Adrenal gland (tissue), 5 donors: ENCODE measurements at regions not wholly inside any gene's neighbourhood (a gene's known extent, or its start where the extent isn't known, plus 50 kb on each side); places are given as distances from the start of the nearest gene placed in this dataset.

Experiments
- POLR2A ChIP-seq, 2 donors: fragments of 450-650 bp; IDR thresholded peaks; one replicate each; pipeline ENCODE4 v1.6.1; 2017; ENCODE audit warnings: antibody characterized with exemption in 2 of 2, mild to moderate bottlenecking in 2 of 2, moderate library complexity in 1 of 2
- TF ChIP-seq, protein P1 (sequence below), 6 experiments: fragments of 450-650 bp in 4 of 6; fragments of 200-600 bp in 2 of 6; sonication (generic) in 1 of 6; IDR thresholded peaks; 1 replicate in 5 of 6; 2 replicates in 1 of 6; pipeline versions ENCODE4 v1.5.1 to v1.8.0; 2016 to 2021; ENCODE audit warnings: antibody characterized with exemption in 6 of 6, mild to moderate bottlenecking in 2 of 6, moderate library complexity in 1 of 6
- donor health status: DM: no; HTN: no; CAD: no.

GRCh38 chr6:77363702-77364101, 99.6 kb downstream of the HTR1B start:
- TF ChIP-seq, protein P1, sequence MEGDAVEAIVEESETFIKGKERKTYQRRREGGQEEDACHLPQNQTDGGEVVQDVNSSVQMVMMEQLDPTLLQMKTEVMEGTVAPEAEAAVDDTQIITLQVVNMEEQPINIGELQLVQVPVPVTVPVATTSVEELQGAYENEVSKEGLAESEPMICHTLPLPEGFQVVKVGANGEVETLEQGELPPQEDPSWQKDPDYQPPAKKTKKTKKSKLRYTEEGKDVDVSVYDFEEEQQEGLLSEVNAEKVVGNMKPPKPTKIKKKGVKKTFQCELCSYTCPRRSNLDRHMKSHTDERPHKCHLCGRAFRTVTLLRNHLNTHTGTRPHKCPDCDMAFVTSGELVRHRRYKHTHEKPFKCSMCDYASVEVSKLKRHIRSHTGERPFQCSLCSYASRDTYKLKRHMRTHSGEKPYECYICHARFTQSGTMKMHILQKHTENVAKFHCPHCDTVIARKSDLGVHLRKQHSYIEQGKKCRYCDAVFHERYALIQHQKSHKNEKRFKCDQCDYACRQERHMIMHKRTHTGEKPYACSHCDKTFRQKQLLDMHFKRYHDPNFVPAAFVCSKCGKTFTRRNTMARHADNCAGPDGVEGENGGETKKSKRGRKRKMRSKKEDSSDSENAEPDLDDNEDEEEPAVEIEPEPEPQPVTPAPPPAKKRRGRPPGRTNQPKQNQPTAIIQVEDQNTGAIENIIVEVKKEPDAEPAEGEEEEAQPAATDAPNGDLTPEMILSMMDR (IDR thresholded peaks at IDR 0.05), result no peak
- TF ChIP-seq POLR2A (IDR thresholded peaks at IDR 0.05), result no peak
